ENCODE measurements at regions not wholly inside any gene's neighbourhood (a gene's known extent, or its start where the extent isn't known, plus 50 kb on each side); places are given as distances from the start of the nearest gene placed in this dataset.

DNA sequence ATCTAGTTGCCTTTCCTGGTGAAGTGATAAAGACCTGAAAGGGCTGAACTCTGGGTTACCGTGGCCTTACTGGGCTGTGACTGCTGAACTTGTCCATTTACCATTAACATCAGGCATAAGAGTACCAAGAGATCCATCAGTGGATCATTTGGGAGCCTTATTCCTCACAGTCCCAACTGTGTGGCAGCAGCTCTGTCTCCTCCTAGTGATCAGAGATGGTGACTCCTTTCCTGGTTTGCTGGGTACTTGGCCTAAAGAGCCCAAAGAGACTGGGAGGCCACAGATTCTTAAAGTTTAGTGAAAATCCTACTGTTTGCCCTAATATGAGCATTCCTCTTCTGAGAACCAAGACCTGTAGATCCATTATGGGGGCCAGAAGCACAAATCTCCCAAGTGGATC is 56.3 kb upstream of the ATP6AP2 start:
- intact Hi-C loops (cut with micrococcal nuclease; ENCODE audit: unreplicated experiment): no loop called here
- FAIRE-seq (no peak), DNase-seq (ENCODE audit: low read depth, low spot score) (no peak), ATAC-seq (no peak)
- SMC1A ChIA-PET (ENCODE audit: uncharacterized antibody, unreplicated experiment): interaction anchor here (1.5 kb wide), 1 partner anchor 20 kb away, joined by 3 read pairs; no protein-coding TSS in a partner anchor
- 67% methylated on average over 1 of the region's 1 CpG for WGBS (ENCODE audit: insufficient coverage, insufficient replicate concordance, low lambda C conversion rate, missing lambda C conversion rate)
- POLR2A ChIA-PET: no interaction called here
- Histone ChIP-seq H3K36me3 (ENCODE audit: control insufficient read depth in 2 of 2, insufficient read depth in 2 of 2, low read length in 1 of 2) (no peaks in the 10 kb centered on the region), H3K4me2 (ENCODE audit: control insufficient read depth, insufficient read depth) (no peak overlapping the region), H3K4me3 (no peak overlapping the region), H3K27ac (ENCODE audit: control insufficient read depth, insufficient read depth) (no peak overlapping the region), H3K27me3 (replicated peaks in 1 of 2; ENCODE audit: control insufficient read depth in 2 of 2, insufficient read depth in 2 of 2, low read length in 1 of 2) (peaks cover 0 to 2% of the 10 kb centered on the region in 2 experiments; a peak in 2 of 4 replicates), H3K9me3 (replicated peaks; ENCODE audit: control insufficient read depth, insufficient read depth, low read length) (no peaks in the 10 kb centered on the region; the same call in 1 of the 3 replicates), H2AFZ (ENCODE audit: control insufficient read depth, low read depth, low read length) (no peak overlapping the region), H3K9ac (ENCODE audit: control insufficient read depth, insufficient read depth, low read length) (no peak overlapping the region), H3K4me1 (ENCODE audit: control insufficient read depth, insufficient read depth, low read length) (no peaks in the 10 kb centered on the region), H4K20me1 (ENCODE audit: control insufficient read depth, insufficient read depth) (no peaks in the 10 kb centered on the region; the same call in 1 of the 2 replicates), H3K79me2 (ENCODE audit: control insufficient read depth, insufficient read depth, low read length) (no peaks in the 10 kb centered on the region)
- no peak for TF ChIP-seq STAT1 (conservative IDR thresholded peaks at IDR 0.05)
- in situ Hi-C loops (cut with MboI): no loop called here
- no TSS peak for BruUV-seq (replicated peaks)
- CTCF ChIA-PET: interaction anchor here (1.7 kb wide), 1 partner anchor 19 kb away, joined by 5 read pairs; no protein-coding TSS in a partner anchor
- RAD21 ChIA-PET (ENCODE audit: unreplicated experiment): no interaction called here

GRCh38 chrX:40523852-40524251 is 56.9 kb upstream of the ATP6AP2 start:
- 27% methylated on average over 3 of the region's 3 CpGs for WGBS (ENCODE audit: insufficient coverage, insufficient replicate concordance, low lambda C conversion rate, missing lambda C conversion rate)
- CTCF ChIA-PET: interaction anchor here (1.7 kb wide), 1 partner anchor 20 kb away, joined by 5 read pairs; no protein-coding TSS in a partner anchor
- H3K79me2 ChIP-seq (ENCODE audit: control insufficient read depth, insufficient read depth, low read length): no peaks in the 10 kb centered on the region
- intact Hi-C loops (cut with micrococcal nuclease; ENCODE audit: unreplicated experiment): no loop called here
- H3K4me1 ChIP-seq (ENCODE audit: control insufficient read depth, insufficient read depth, low read length): no peaks in the 10 kb centered on the region
- no peaks in the 10 kb centered on the region; the same call in 1 of the 3 replicates for H3K9me3 ChIP-seq (replicated peaks; ENCODE audit: control insufficient read depth, insufficient read depth, low read length)
- DNase-seq (ENCODE audit: low read depth, low spot score): no peak
- ATAC-seq: no peak
- in situ Hi-C loops (cut with MboI): no loop called here
- H3K27ac ChIP-seq (ENCODE audit: control insufficient read depth, insufficient read depth): no peak overlapping the region
- H3K4me2 ChIP-seq (ENCODE audit: control insufficient read depth, insufficient read depth): no peak overlapping the region
- H3K4me3 ChIP-seq: no peak overlapping the region
- FAIRE-seq: no peak
- H4K20me1 ChIP-seq (ENCODE audit: control insufficient read depth, insufficient read depth): no peaks in the 10 kb centered on the region; the same call in 1 of the 2 replicates
- POLR2A ChIA-PET: interaction anchor here (0.6 kb wide), 1 partner anchor 10 kb away, joined by 3 read pairs; no protein-coding TSS in a partner anchor
- H2AFZ ChIP-seq (ENCODE audit: control insufficient read depth, low read depth, low read length): no peak overlapping the region
- no peaks in the 10 kb centered on the region for H3K36me3 ChIP-seq (ENCODE audit: control insufficient read depth in 2 of 2, insufficient read depth in 2 of 2, low read length in 1 of 2)
- no peak overlapping the region for H3K9ac ChIP-seq (ENCODE audit: control insufficient read depth, insufficient read depth, low read length)
- H3K27me3 ChIP-seq (replicated peaks in 1 of 2; ENCODE audit: control insufficient read depth in 2 of 2, insufficient read depth in 2 of 2, low read length in 1 of 2): peaks cover 0 to 2% of the 10 kb centered on the region in 2 experiments; a peak in 2 of 4 replicates
- BruUV-seq (replicated peaks): no TSS peak
- SMC1A ChIA-PET (ENCODE audit: uncharacterized antibody, unreplicated experiment): interaction anchor here (1.5 kb wide), 1 partner anchor 21 kb away, joined by 3 read pairs; no protein-coding TSS in a partner anchor
- RAD21 ChIA-PET (ENCODE audit: unreplicated experiment): no interaction called here
- TF ChIP-seq CBFB (IDR thresholded peaks at IDR 0.05; ENCODE audit: low read depth): no peak
- TF ChIP-seq SP1 (IDR thresholded peaks at IDR 0.05; ENCODE audit: low read depth, low read length): no peak
- TF ChIP-seq MXI1 (IDR thresholded peaks at IDR 0.05; ENCODE audit: low read depth, low read length): no peak
- TF ChIP-seq, protein P1, sequence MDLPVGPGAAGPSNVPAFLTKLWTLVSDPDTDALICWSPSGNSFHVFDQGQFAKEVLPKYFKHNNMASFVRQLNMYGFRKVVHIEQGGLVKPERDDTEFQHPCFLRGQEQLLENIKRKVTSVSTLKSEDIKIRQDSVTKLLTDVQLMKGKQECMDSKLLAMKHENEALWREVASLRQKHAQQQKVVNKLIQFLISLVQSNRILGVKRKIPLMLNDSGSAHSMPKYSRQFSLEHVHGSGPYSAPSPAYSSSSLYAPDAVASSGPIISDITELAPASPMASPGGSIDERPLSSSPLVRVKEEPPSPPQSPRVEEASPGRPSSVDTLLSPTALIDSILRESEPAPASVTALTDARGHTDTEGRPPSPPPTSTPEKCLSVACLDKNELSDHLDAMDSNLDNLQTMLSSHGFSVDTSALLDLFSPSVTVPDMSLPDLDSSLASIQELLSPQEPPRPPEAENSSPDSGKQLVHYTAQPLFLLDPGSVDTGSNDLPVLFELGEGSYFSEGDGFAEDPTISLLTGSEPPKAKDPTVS (IDR thresholded peaks at IDR 0.05; ENCODE audit: low read depth, low read length): no peak
- TF ChIP-seq IKZF2 (IDR thresholded peaks at IDR 0.05): no peak
- no peak for TF ChIP-seq BMI1 (IDR thresholded peaks at IDR 0.05; ENCODE audit: borderline replicate concordance)
- TF ChIP-seq, protein P2, sequence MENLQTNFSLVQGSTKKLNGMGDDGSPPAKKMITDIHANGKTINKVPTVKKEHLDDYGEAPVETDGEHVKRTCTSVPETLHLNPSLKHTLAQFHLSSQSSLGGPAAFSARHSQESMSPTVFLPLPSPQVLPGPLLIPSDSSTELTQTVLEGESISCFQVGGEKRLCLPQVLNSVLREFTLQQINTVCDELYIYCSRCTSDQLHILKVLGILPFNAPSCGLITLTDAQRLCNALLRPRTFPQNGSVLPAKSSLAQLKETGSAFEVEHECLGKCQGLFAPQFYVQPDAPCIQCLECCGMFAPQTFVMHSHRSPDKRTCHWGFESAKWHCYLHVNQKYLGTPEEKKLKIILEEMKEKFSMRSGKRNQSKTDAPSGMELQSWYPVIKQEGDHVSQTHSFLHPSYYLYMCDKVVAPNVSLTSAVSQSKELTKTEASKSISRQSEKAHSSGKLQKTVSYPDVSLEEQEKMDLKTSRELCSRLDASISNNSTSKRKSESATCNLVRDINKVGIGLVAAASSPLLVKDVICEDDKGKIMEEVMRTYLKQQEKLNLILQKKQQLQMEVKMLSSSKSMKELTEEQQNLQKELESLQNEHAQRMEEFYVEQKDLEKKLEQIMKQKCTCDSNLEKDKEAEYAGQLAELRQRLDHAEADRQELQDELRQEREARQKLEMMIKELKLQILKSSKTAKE (IDR thresholded peaks at IDR 0.05; ENCODE audit: low read depth, poor library complexity, severe bottlenecking): no peak
- TF ChIP-seq BCLAF1 (IDR thresholded peaks at IDR 0.05): no peak
- no peak for TF ChIP-seq NFYB (IDR thresholded peaks at IDR 0.05; ENCODE audit: insufficient read depth, low read depth, low read length)
- TF ChIP-seq RUNX3 (IDR thresholded peaks at IDR 0.05; ENCODE audit: low read length): no peak
